ENCODE measurements at regions not wholly inside any gene's neighbourhood (a gene's known extent, or its start where the extent isn't known, plus 50 kb on each side); places are given as distances from the start of the nearest gene placed in this dataset.

GRCh38 chr20:39713076-39713840 lies 751.1 kb downstream of the DHX35 start:
- TF ChIP-seq, protein P1, sequence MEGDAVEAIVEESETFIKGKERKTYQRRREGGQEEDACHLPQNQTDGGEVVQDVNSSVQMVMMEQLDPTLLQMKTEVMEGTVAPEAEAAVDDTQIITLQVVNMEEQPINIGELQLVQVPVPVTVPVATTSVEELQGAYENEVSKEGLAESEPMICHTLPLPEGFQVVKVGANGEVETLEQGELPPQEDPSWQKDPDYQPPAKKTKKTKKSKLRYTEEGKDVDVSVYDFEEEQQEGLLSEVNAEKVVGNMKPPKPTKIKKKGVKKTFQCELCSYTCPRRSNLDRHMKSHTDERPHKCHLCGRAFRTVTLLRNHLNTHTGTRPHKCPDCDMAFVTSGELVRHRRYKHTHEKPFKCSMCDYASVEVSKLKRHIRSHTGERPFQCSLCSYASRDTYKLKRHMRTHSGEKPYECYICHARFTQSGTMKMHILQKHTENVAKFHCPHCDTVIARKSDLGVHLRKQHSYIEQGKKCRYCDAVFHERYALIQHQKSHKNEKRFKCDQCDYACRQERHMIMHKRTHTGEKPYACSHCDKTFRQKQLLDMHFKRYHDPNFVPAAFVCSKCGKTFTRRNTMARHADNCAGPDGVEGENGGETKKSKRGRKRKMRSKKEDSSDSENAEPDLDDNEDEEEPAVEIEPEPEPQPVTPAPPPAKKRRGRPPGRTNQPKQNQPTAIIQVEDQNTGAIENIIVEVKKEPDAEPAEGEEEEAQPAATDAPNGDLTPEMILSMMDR (IDR thresholded peaks at IDR 0.05; ENCODE audit: low read depth, low read length, poor library complexity, severe bottlenecking): no peak
- no peak for TF ChIP-seq EZH2phosphoT487 (IDR thresholded peaks at IDR 0.05; ENCODE audit: borderline replicate concordance, low read length)

All from DOHH2 (cell line).